ENCODE measurements at regions not wholly inside any gene's neighbourhood (a gene's known extent, or its start where the extent isn't known, plus 50 kb on each side); places are given as distances from the start of the nearest gene placed in this dataset.

- ChIA-PET RAD21 (ENCODE audit: unreplicated experiment) (no interaction called here), CTCF (no interaction called here), POLR2A (no interaction called here), SMC1A (ENCODE audit: uncharacterized antibody, unreplicated experiment) (no interaction called here)
- H3K4me3 ChIP-seq, result no peak overlapping the region
- intact Hi-C loops (cut with micrococcal nuclease; ENCODE audit: unreplicated experiment) (no loop called here), in situ Hi-C loops (cut with MboI) (no loop called here)
- no peaks in the 10 kb centered on the region for H3K36me3 ChIP-seq (ENCODE audit: control insufficient read depth in 2 of 2, insufficient read depth in 2 of 2, low read length in 1 of 2)
- H3K4me2 ChIP-seq (ENCODE audit: control insufficient read depth, insufficient read depth), result no peak overlapping the region
- no peak for FAIRE-seq
- no peaks in the 10 kb centered on the region for H3K79me2 ChIP-seq (ENCODE audit: control insufficient read depth, insufficient read depth, low read length)
- H3K9ac ChIP-seq (ENCODE audit: control insufficient read depth, insufficient read depth, low read length), result no peak overlapping the region
- H3K4me1 ChIP-seq (ENCODE audit: control insufficient read depth, insufficient read depth, low read length), result no peaks in the 10 kb centered on the region
- no peaks in the 10 kb centered on the region for H3K27me3 ChIP-seq (replicated peaks in 1 of 2; ENCODE audit: control insufficient read depth in 2 of 2, insufficient read depth in 2 of 2, low read length in 1 of 2)
- H3K9me3 ChIP-seq (replicated peaks; ENCODE audit: control insufficient read depth, insufficient read depth, low read length), result no peaks in the 10 kb centered on the region
- H4K20me1 ChIP-seq (ENCODE audit: control insufficient read depth, insufficient read depth), result no peaks in the 10 kb centered on the region
- BruUV-seq (replicated peaks), result no TSS peak
- ATAC-seq, result no peak
- WGBS (ENCODE audit: insufficient coverage, insufficient replicate concordance, low lambda C conversion rate, missing lambda C conversion rate), result 39% methylated on average over 6 of the region's 6 CpGs
- no peak for DNase-seq (ENCODE audit: low read depth, low spot score)
- H2AFZ ChIP-seq (ENCODE audit: control insufficient read depth, low read depth, low read length), result no peak overlapping the region
- H3K27ac ChIP-seq (ENCODE audit: control insufficient read depth, insufficient read depth), result no peak overlapping the region
- TF ChIP-seq JUND (IDR thresholded peaks at IDR 0.05; ENCODE audit: low read depth, low read length) (no peak), ZNF592 (IDR thresholded peaks at IDR 0.05) (no peak), SIX5 (IDR thresholded peaks at IDR 0.05; ENCODE audit: low read depth, low read length, severe bottlenecking) (no peak), POLR2AphosphoS2 (IDR thresholded peaks at IDR 0.05; ENCODE audit: low read depth, low read length) (no peak), TCF7 (IDR thresholded peaks at IDR 0.05; ENCODE audit: borderline replicate concordance) (no peak), CTCF (IDR thresholded peaks at IDR 0.05 in 2 of 3, conservative IDR thresholded peaks at IDR 0.05 in 1 of 3; ENCODE audit: control insufficient read depth in 2 of 3, extremely low read depth in 1 of 3, insufficient read depth in 1 of 3, low read depth in 3 of 3, low read length in 3 of 3) (no peak), E2F4 (IDR thresholded peaks at IDR 0.05; ENCODE audit: low read depth, low read length) (no peak), ESRRA (IDR thresholded peaks at IDR 0.05; ENCODE audit: low read length) (no peak), SMC3 (IDR thresholded peaks at IDR 0.05; ENCODE audit: borderline replicate concordance, low read length) (no peak), ZZZ3 (IDR thresholded peaks at IDR 0.05; ENCODE audit: control insufficient read depth, insufficient read length, low read depth) (no peak), E4F1 (IDR thresholded peaks at IDR 0.05; ENCODE audit: borderline replicate concordance, partially characterized antibody) (no peak), NFIC (IDR thresholded peaks at IDR 0.05; ENCODE audit: low read depth, low read length) (no peak), ATF3 (IDR thresholded peaks at IDR 0.05; ENCODE audit: borderline replicate concordance, extremely low read depth, low read depth, low read length) (no peak), FOXM1 (IDR thresholded peaks at IDR 0.05; ENCODE audit: low read depth, low read length) (no peak)
Observed at GRCh38 chr4:54484383-54484782, 173.4 kb upstream of the KIT start.

Measured in GM12878 (cell line).